K562 (cell line): ENCODE measurements at regions not wholly inside any gene's neighbourhood (a gene's known extent, or its start where the extent isn't known, plus 50 kb on each side); places are given as distances from the start of the nearest gene placed in this dataset.

Experiments
- E2F6 ChIP-seq, 2 experiments: IDR thresholded peaks; 2 replicates each; pipeline ENCODE4 v1.6.1; 2011; ENCODE audit warnings: borderline replicate concordance in 1 of 2, control low read depth in 1 of 2, low read depth in 1 of 2, low read length in 1 of 2, mild to moderate bottlenecking in 1 of 2, mixed read lengths in 1 of 2, moderate library complexity in 1 of 2; ENCODE audit not compliant: insufficient read depth in 1 of 2, insufficient read length in 1 of 2, poor library complexity in 1 of 2, severe bottlenecking in 1 of 2; ENCODE audit errors: extremely low read depth in 1 of 2
- E2F8 ChIP-seq: fragments of 450-650 bp; IDR thresholded peaks from 2 replicates; pipeline ENCODE4 v1.7.1; 2018; ENCODE audit warnings: mild to moderate bottlenecking, low read depth; ENCODE audit not compliant: partially characterized antibody
- KAT7 ChIP-seq: sonication (generic); formaldehyde crosslinking; IDR thresholded peaks from 2 replicates; pipeline ENCODE4 v1.8.0; 2022; ENCODE audit warnings: missing genetic modification reagents, mild to moderate bottlenecking, borderline replicate concordance
- MYNN ChIP-seq, 2 experiments: sonication (generic); formaldehyde crosslinking in 1 of 2; IDR thresholded peaks; 2 replicates each; pipeline versions ENCODE4 v1.5.0 to v1.6.1; 2016 to 2020; ENCODE audit warnings: antibody characterized with exemption in 1 of 2, missing genetic modification reagents in 1 of 2
- NFE2 ChIP-seq: IDR thresholded peaks from 2 replicates; pipeline ENCODE4 v1.6.1; 2014; ENCODE audit warnings: antibody characterized with exemption, low read depth
- POLR2A ChIP-seq: fragments of 450-650 bp; conservative IDR thresholded peaks from 2 replicates; pipeline ENCODE4 v1.6.1; 2016
- TGIF2 ChIP-seq: sonication (generic); formaldehyde crosslinking; IDR thresholded peaks from 2 replicates; pipeline ENCODE4 v1.8.1; 2022; ENCODE audit warnings: mild to moderate bottlenecking, missing genetic modification reagents, moderate library complexity
- ZBTB11 ChIP-seq, 3 experiments: fragments of 200-800 bp in 1 of 3; fragments of 250-450 bp in 1 of 3; fragments of 450-650 bp in 1 of 3; sonication (Bioruptor Pico) in 1 of 3; sonication (Bioruptor generic) in 1 of 3; formaldehyde crosslinking in 1 of 3; IDR thresholded peaks; 2 replicates each; pipeline versions ENCODE4 v1.6.1 to v1.8.0; 2016 to 2022; ENCODE audit warnings: mild to moderate bottlenecking in 2 of 3, missing genetic modification characterization in 2 of 3, missing compliant biosample characterization in 1 of 3, moderate library complexity in 1 of 3

GRCh38 chr10:52678611-52679010 lies 94.0 kb downstream of the MBL2 start:
- no peak for TF ChIP-seq E2F8
- TF ChIP-seq MYNN (IDR thresholded peaks at IDR 0.05), result no peak
- TF ChIP-seq MYNN (CRISPR knock-in tag; IDR thresholded peaks at IDR 0.05), result no peak
- no peak for TF ChIP-seq NFE2
- no peak for TF ChIP-seq E2F6 (IDR thresholded peaks at IDR 0.05; ENCODE audit: borderline replicate concordance in 1 of 2, extremely low read depth in 1 of 2, insufficient read depth in 1 of 2, insufficient read length in 1 of 2, low read depth in 1 of 2, low read length in 1 of 2, poor library complexity in 1 of 2, severe bottlenecking in 1 of 2)
- TF ChIP-seq POLR2A, result no peak
- no peak for TF ChIP-seq TGIF2 (CRISPR knock-in tag)
- TF ChIP-seq KAT7 (CRISPR knock-in tag), result no peak
- TF ChIP-seq ZBTB11 (CRISPR knock-in tag; IDR thresholded peaks at IDR 0.05), result no peak
